K562 (cell line): ENCODE measurements at regions not wholly inside any gene's neighbourhood (a gene's known extent, or its start where the extent isn't known, plus 50 kb on each side); places are given as distances from the start of the nearest gene placed in this dataset.

Experiments used
- ATAC-seq: fragments of 200-7000 bp; cut with Tn5 transposase; 3 replicates; pipeline ENCODE4 v1.9.1; 2020; ENCODE audit warnings: moderate library complexity
- BruUV-seq: library from RNA; stranded (reverse); fragments of 400-500 nt; replicated peaks from 2 replicates; lab custom pipeline; 2021; lab: Mats Ljungman, UMichigan
- CTCF ChIA-PET: fragments of 300-600 bp; formaldehyde crosslinking; extraction: SDS; loops from one replicate; lab custom pipeline; 2021; ENCODE audit warnings: low intra/inter-chr PET ratio; lab: Yijun Ruan, JAX
- POLR2A ChIA-PET: fragments of 300-600, 350-650 bp; sonication (Branson Sonifier 250); formaldehyde crosslinking; extraction: SDS; loops from one replicate; lab custom pipeline; 2021; ENCODE audit warnings: antibody characterized with exemption, inconsistent platforms; lab: Yijun Ruan, JAX
- DNase-seq, 4 experiments: peaks; one replicate each; pipeline versions ENCODE4 v3.0.0 to v3.0.0-alpha.2; 2011 to 2018; ENCODE audit warnings: low spot score in 3 of 4, mixed read lengths in 3 of 4; ENCODE audit errors: extremely low read depth in 1 of 4
- FAIRE-seq: peaks from 2 replicates; lab custom pipeline; 2011; peaks lifted over from hg19 to GRCh38; lab: Jason Lieb, UNC
- H2AFZ ChIP-seq: 2 replicates; pipeline ENCODE4 v1.6.0; 2011; ENCODE audit warnings: low read depth, low read length, control low read depth, inconsistent platforms
- H3K27ac ChIP-seq: fragments of 200-600 bp; 3 replicates; pipeline ENCODE4 v1.8.0; 2011; ENCODE audit warnings: low read depth, mild to moderate bottlenecking, control low read depth, inconsistent platforms, low read length, moderate library complexity, mixed read lengths; ENCODE audit errors: extremely low read depth
- H3K27me3 ChIP-seq, 2 experiments: fragments of 300-600 bp in 1 of 2; 2 replicates in 1 of 2; 3 replicates in 1 of 2; pipeline versions ENCODE4 v1.6.0 to v1.8.0; 2011; ENCODE audit warnings: inconsistent platforms in 2 of 2, low read length in 2 of 2, mild to moderate bottlenecking in 1 of 2, mixed read lengths in 1 of 2, moderate library complexity in 1 of 2; ENCODE audit not compliant: control insufficient read depth in 2 of 2, insufficient read depth in 2 of 2
- H3K36me3 ChIP-seq: fragments of 300-600 bp; 3 replicates; pipeline ENCODE4 v1.8.0; 2011; ENCODE audit warnings: mild to moderate bottlenecking, low read length, inconsistent platforms; ENCODE audit not compliant: control insufficient read depth, insufficient read depth
- H3K4me1 ChIP-seq, 2 experiments: fragments of 200-600 bp in 1 of 2; replicated peaks in 1 of 2; 2 replicates in 1 of 2; 3 replicates in 1 of 2; pipeline versions ENCODE4 v1.5.1 to v1.8.0; 2011; ENCODE audit warnings: inconsistent platforms in 2 of 2, low read length in 2 of 2, mild to moderate bottlenecking in 1 of 2, mixed read lengths in 1 of 2, moderate library complexity in 1 of 2; ENCODE audit not compliant: control insufficient read depth in 2 of 2, insufficient read depth in 2 of 2
- H3K4me2 ChIP-seq: 2 replicates; pipeline ENCODE4 v1.6.1; 2011; ENCODE audit warnings: low read length, control low read depth, inconsistent platforms, mixed read lengths; ENCODE audit not compliant: insufficient read depth
- H3K4me3 ChIP-seq: fragments of 200-600 bp; sonication (generic), shearing (Covaris generic); 2 replicates; pipeline ENCODE4 v1.5.1; 2016; ENCODE audit warnings: control low read depth, inconsistent platforms
- H3K79me2 ChIP-seq: fragments of 200-600 bp; 3 replicates; pipeline ENCODE4 v1.8.0; 2011; ENCODE audit warnings: low read length, inconsistent platforms; ENCODE audit not compliant: control insufficient read depth, insufficient read depth
- H3K9ac ChIP-seq, 2 experiments: 2 replicates each; pipeline versions ENCODE4 v1.6.0 to v1.6.1; 2011; ENCODE audit warnings: low read depth in 2 of 2, low read length in 2 of 2, control low read depth in 1 of 2, inconsistent platforms in 1 of 2, mild to moderate bottlenecking in 1 of 2, mixed read lengths in 1 of 2; ENCODE audit not compliant: insufficient read depth in 1 of 2
- H3K9me1 ChIP-seq: one replicate; pipeline ENCODE4 v1.6.0; 2011; ENCODE audit warnings: inconsistent platforms, mild to moderate bottlenecking, low read length, moderate library complexity; ENCODE audit not compliant: control insufficient read depth, insufficient read depth
- H3K9me3 ChIP-seq: replicated peaks from 2 replicates; pipeline ENCODE4 v1.5.1; 2011; ENCODE audit warnings: low read depth, low read length, inconsistent platforms; ENCODE audit not compliant: control insufficient read depth, insufficient read depth
- H4K20me1 ChIP-seq: replicated peaks from 2 replicates; pipeline ENCODE4 v1.6.1; 2011; ENCODE audit warnings: low read length, inconsistent platforms, mixed read lengths; ENCODE audit not compliant: control insufficient read depth, insufficient read depth
- ARID3A ChIP-seq: IDR thresholded peaks from 2 replicates; pipeline ENCODE4 v1.6.1; 2012; ENCODE audit warnings: low read depth, low read length, improper control_type of control experiment, borderline replicate concordance
- CBX8 ChIP-seq: fragments of 200-600 bp; sonication (generic); IDR thresholded peaks from 2 replicates; pipeline ENCODE4 v1.6.1; 2012; ENCODE audit warnings: borderline replicate concordance, mixed run types, low read depth, mild to moderate bottlenecking, moderate library complexity, mixed read lengths, low read length, control low read depth, inconsistent platforms; ENCODE audit not compliant: poor library complexity, severe bottlenecking; ENCODE audit errors: extremely low read depth
- FOXJ2 ChIP-seq: fragments of 200-800 bp; sonication (Bioruptor generic); IDR thresholded peaks from 2 replicates; pipeline ENCODE4 v1.6.1; 2016; ENCODE audit warnings: missing genetic modification characterization, missing compliant biosample characterization
- RBM25 ChIP-seq: fragments of 200-400 bp; formaldehyde crosslinking; IDR thresholded peaks from 2 replicates; pipeline ENCODE4 v1.6.1; 2018; ENCODE audit warnings: low read length, low read depth, moderate library complexity; ENCODE audit not compliant: severe bottlenecking
- XRCC3 ChIP-seq: fragments of 450-650 bp; IDR thresholded peaks from 2 replicates; pipeline ENCODE4 v1.6.1; 2017; ENCODE audit warnings: mild to moderate bottlenecking, moderate library complexity
- ZHX1 ChIP-seq: fragments of 150-350 bp; conservative IDR thresholded peaks from 2 replicates; pipeline ENCODE4 v1.6.1; 2014; ENCODE audit warnings: low read length
- ZNF263 ChIP-seq: sonication (generic); formaldehyde crosslinking; IDR thresholded peaks from 2 replicates; pipeline ENCODE4 v1.8.0; 2022; ENCODE audit warnings: mild to moderate bottlenecking, missing genetic modification reagents, borderline replicate concordance
- WGBS: fragments of 100-300 bp; shearing (Covaris generic); methylation state at CpG from one replicate; pipeline ENCODE4 v1.1.6; 2016; ENCODE audit warnings: low coverage, mixed read lengths; ENCODE audit not compliant: insufficient coverage; ENCODE audit errors: missing lambda C conversion rate; 5-methylcytosine and 5-hydroxymethylcytosine counted together
- in situ Hi-C: fragments of 300-500 bp; cut with MboI; formaldehyde crosslinking; loops from 4 replicates; pipeline ENCODE4 v1.15.0; 2018; ENCODE audit warnings: inconsistent platforms, mixed read lengths
- intact Hi-C: fragments of 100-400 bp; cut with micrococcal nuclease; formaldehyde crosslinking; loops from 2 replicates; pipeline ENCODE4 v1.14.2; 2022

- H3K4me1 ChIP-seq = no peaks in the 10 kb centered on the region
- no peak for ATAC-seq
- H3K27ac ChIP-seq = no peak overlapping the region
- in situ Hi-C loops = loop anchor here (25.0 kb wide), 1 partner anchor 1680 kb away; no protein-coding TSS in a partner anchor
- H3K4me2 ChIP-seq = no peak overlapping the region
- WGBS = 0% methylated on average over 1 of the region's 1 CpG
- no peaks in the 10 kb centered on the region for H4K20me1 ChIP-seq
- H3K36me3 ChIP-seq = no peaks in the 10 kb centered on the region
- H3K4me3 ChIP-seq = no peak overlapping the region
- no peaks in the 10 kb centered on the region for H3K9me1 ChIP-seq
- no peak overlapping the region for H2AFZ ChIP-seq
- H3K27me3 ChIP-seq = no peaks in the 10 kb centered on the region; a peak in 1 of 5 replicates
- H3K9ac ChIP-seq = no peak overlapping the region
- H3K9me3 ChIP-seq = no peaks in the 10 kb centered on the region
- TF ChIP-seq ARID3A = no peak
- no peak for TF ChIP-seq RBM25
- no peak for TF ChIP-seq XRCC3
- no peak for TF ChIP-seq ZHX1
- no peak for TF ChIP-seq FOXJ2
- TF ChIP-seq CBX8 = no peak
- TF ChIP-seq ZNF263 (CRISPR knock-in tag) = no peak
- TF ChIP-seq, all 486 proteins: peak for 0
- no TSS peak for BruUV-seq
- H3K79me2 ChIP-seq = no peaks in the 10 kb centered on the region
- POLR2A ChIA-PET = no interaction called here
- FAIRE-seq = no peak
- DNase-seq = no peak
- CTCF ChIA-PET = no interaction called here
- intact Hi-C loops = no loop called here
These were observed 159.6 kb downstream of the FAM78B start for GRCh38 chr1:166007176-166007575.
